GM21825 (cell line): ENCODE measurements at regions not wholly inside any gene's neighbourhood (a gene's known extent, or its start where the extent isn't known, plus 50 kb on each side); places are given as distances from the start of the nearest gene placed in this dataset.
"Not testable (repeated sequence)": the region's sequence is repeated elsewhere in the genome, so short reads cannot be mapped to it uniquely, and the experiment has no call there.

Source experiments
- ATAC-seq: cut with Tn5 transposase; IDR thresholded peaks from one replicate; pipeline ENCODE4 v1.9.1; 2021; ENCODE audit warnings: mild to moderate bottlenecking, moderate library complexity; ENCODE audit not compliant: unreplicated experiment

DNA sequence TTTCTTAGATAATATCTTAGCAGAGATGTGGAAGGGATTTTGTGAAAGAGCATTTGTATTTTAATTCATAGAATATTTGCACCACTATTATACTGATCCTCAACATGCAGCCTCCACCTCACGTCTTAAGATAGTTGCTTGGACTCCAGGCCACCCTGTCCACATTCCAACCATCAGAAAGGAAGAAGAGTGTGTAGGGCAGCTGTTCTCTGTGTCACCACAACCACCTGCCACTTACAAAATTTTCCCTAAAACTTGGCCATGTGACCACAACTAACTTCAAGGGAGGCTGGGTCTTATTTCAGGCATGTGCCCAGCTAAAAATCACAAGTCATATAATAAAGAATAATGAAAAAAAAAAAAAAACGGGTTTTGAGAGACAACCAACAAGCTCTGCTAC, 528.1 kb downstream of the RAB28 start:
- no peak for ATAC-seq

GRCh38 chr4:12949719-12950490, 534.2 kb downstream of the RAB28 start:
- ATAC-seq: no peak

- ATAC-seq: no peak
These were observed 541.1 kb downstream of the RAB28 start for GRCh38 chr4:12943069-12943468.

DNA sequence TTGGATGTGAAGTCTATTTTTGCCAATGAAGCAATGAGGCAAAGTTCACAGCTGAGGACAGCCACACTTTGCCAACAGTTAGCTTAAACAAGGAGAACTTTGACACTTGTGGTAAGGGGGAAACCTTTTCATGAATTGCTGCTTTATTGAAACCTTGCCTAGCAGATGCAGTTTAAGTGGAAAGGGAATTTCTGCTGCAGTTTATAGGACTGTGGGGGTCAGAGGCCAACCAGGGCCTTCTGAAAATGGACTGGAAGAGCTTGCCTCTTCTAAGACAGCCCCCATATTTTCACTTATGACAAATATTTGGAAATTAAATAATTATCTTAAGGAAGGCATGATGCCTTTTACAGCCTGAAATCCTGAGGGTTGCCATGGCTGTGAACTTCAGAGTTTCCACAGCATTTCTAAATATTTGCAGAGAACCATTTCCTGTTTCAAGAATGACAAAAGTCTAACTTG, 550.3 kb downstream of the RAB28 start:
- no peak for ATAC-seq

DNA sequence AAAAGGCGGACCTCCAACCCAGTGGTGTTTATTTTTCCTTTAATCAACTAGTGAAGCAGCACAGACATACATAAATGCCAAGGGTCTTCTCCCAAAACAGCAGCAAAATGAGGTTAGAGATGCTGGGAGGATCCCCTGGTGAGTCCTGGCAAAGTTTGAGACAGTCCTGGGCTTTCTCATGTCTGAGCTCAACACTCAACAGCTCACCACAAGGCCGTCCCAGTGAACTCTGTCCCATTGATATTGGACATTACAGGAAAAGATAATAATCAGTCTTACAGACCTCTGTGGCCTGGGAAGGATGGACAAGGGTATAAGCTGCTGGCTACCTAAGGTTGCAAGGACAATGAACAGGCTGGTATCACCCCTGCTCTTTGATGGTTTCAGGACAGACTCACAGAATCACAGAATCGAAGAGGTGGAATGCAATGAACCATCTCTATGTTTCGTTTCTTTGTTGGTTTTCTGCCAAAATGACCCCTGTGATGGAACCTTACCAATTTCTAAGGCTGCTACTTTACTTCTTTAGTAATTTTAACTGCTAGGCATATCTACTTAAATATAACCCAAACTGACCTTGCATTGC, 551.8 kb downstream of the RAB28 start:
- no peak for ATAC-seq

- no peak for ATAC-seq
These were observed 554.4 kb downstream of the RAB28 start for GRCh38 chr4:12929784-12930183.

GRCh38 chr4:12928751-12929150, 555.4 kb downstream of the RAB28 start:
- ATAC-seq: no peak

- ATAC-seq: no peak
These were observed 557.7 kb downstream of the RAB28 start for GRCh38 chr4:12926189-12927066.

DNA sequence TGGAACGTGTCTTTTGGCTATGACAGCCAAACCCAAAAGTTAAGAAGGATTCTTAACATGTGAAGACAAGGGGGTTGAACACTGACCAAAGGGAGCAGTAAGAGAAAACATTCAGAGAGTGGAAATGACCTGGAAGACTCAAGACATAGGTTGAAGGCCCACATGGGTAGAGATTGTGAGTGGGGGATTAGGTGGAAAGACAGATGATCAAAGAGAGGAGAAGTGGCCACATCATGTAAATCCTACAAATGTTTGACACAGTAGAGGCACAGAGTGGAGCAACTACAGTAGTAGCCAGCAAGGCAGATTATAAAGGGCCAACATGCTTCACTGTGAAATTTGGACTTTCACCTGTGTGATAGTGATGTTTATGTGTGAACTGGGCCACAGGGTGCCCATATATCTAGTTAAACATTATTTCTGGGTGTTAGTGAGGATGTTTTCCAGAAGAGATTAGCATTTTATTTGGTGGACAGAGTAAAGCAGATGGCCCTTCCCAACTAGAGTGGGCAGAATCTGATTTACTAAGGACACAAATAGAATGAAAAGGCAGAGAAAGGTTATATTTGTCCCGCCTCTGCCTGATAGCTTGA, 559.3 kb downstream of the RAB28 start:
- no peak for ATAC-seq

GRCh38 chr4:12924253-12924652, 559.9 kb downstream of the RAB28 start:
- no peak for ATAC-seq

DNA sequence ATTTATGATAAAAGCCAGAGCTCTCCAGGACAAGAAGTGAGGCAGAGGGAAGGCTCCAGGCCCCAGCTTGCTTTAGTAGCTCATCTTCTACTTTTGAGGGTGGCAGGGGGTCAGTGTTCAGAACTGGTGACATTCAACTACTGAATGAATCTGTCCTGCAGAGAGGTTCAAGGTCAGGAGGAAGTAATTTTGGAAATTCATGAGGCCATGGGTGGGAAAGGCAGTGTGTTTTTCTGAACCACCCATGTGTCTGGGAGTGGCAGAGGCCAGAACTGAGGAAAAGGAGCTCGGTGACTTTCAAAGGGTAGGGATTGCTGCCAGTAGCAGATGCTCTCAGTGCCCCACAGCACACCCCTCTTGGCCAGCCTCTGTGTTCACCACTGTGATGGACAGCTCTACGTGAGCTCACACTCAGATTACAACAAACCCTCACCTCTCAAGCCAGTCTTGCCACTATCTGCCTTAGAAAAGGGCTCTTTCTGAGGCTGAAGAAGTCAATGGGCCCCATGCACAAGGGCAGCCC, 571.2 kb downstream of the RAB28 start:
- ATAC-seq: no peak

- no peak for ATAC-seq
These were observed 572.3 kb downstream of the RAB28 start for GRCh38 chr4:12911750-12912358.

GRCh38 chr4:12903640-12904039, 580.5 kb downstream of the RAB28 start:
- not testable (repeated sequence) for ATAC-seq

DNA sequence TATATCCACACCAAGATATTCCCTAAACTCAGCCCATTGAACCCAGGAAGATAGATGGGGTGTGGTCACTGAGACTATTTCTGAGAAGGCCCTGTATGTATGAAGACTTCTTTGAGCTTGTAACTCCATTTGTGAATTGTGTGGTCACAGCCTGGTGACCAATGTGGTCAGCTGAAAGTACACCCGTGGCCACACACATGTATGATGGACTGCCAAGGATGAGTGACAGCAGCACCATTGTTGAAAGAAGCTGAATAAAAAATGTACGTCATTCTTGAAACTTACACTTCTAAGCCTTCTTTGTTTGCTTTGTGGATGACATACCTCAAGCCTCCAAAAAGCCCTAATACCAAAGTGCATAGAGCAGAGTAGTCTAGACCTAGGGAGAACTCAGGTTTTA, 581.4 kb downstream of the RAB28 start:
- no peak for ATAC-seq

DNA sequence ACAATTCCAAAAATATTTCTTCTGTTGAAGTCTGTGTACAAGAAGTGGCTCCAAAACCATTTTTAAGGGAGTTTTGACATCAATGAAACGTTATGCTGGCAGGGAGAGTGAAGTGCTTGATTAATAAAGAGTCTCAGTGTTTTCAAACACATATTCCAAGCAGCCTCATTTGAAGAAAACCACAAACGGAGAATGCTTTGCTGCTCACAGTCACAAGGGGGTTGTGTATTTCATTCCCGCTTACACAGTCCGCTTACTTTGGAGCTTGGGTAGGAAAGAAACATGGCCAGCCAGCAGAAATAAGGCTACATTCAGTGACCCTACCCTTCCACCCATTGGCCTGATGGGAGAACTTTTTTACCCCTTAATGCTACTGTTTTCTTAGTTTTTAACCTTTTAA, 586.2 kb downstream of the RAB28 start:
- ATAC-seq: no peak

DNA sequence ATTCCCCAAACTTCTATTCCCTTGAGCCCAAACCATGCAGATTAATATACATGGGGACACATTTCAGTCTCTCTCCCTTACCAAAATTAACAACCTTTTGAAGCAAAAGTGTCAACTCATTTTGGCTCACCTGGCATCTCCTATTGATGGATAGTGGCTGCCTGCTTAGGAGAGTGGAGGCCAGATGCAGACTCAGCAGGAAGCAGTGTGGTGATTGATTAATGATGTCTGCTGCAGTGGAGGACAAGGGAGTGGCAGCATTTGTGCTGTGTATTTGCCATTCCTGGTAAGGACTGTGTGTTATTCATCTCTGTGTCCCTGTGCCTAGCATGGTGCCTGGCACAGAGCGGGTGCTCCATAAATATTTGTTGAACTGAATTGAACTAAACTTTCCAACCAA, 590.1 kb downstream of the RAB28 start:
- no peak for ATAC-seq

- no peak for ATAC-seq
These were observed 595.1 kb downstream of the RAB28 start for GRCh38 chr4:12889054-12889453.

GRCh38 chr4:12884846-12885796, 599.0 kb downstream of the RAB28 start:
- ATAC-seq: no peak

DNA sequence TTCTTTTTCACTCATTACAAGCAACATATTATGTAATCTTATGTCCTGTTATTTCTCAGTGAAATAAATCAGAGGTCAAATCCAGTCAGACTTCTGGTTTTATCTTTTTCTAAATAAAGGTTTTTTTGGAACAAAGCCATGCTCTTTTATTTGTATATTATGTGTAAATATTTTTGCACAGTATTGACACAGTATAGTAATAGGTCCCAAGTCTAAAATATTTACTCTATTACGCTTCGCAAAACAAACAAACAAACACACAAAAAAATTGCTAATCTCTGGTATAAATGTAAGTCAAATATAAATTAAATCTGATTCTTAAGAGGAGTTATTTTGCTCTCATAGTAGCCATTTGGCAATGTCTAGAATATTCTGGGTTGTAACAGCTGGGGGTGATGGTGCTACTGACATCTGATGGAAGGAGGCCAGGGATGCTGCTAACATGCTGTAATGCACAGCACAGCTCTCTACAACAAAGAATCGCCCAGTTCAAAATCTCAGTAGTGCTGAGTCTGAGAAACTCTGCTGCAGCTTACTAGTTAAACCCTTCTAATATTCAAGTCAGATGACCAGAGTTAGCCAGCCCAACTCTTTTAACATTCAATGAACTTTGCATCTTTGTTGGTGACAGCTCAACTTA, 602.1 kb downstream of the RAB28 start:
- no peak for ATAC-seq
